ENCODE measurements at regions not wholly inside any gene's neighbourhood (a gene's known extent, or its start where the extent isn't known, plus 50 kb on each side); places are given as distances from the start of the nearest gene placed in this dataset.
"Not testable (repeated sequence)": the region's sequence is repeated elsewhere in the genome, so short reads cannot be mapped to it uniquely, and the experiment has no call there.

GRCh38 chr7:53350241-53350640 is 314.8 kb downstream of the POM121L12 start:
- Histone ChIP-seq H3K27me3 (ENCODE audit: control insufficient read depth, insufficient read depth, low read length) (no peaks in the 10 kb centered on the region), H3K9me3 (replicated peaks; ENCODE audit: control insufficient read depth, low read depth, low read length) (no peaks in the 10 kb centered on the region), H3K4me3 (ENCODE audit: low read length) (no peak overlapping the region), H3K27ac (ENCODE audit: low read length) (no peak overlapping the region), H3K4me1 (ENCODE audit: control insufficient read depth, insufficient read depth, low read length) (no peaks in the 10 kb centered on the region), H3K36me3 (ENCODE audit: control insufficient read depth, insufficient read depth, low read length) (no peaks in the 10 kb centered on the region)
- DNase-seq: no peak
- 30% methylated on average over 1 of the region's 2 CpGs for WGBS (ENCODE audit: insufficient coverage)

- Histone ChIP-seq H3K27me3 (ENCODE audit: control insufficient read depth, insufficient read depth, low read length) (no peaks in the 10 kb centered on the region), H3K36me3 (ENCODE audit: control insufficient read depth, insufficient read depth, low read length) (no peaks in the 10 kb centered on the region), H3K9me3 (replicated peaks; ENCODE audit: control insufficient read depth, low read depth, low read length) (no peaks in the 10 kb centered on the region), H3K4me3 (ENCODE audit: low read length) (no peak overlapping the region), H3K4me1 (ENCODE audit: control insufficient read depth, insufficient read depth, low read length) (no peaks in the 10 kb centered on the region), H3K27ac (ENCODE audit: low read length) (no peak overlapping the region)
- 72% methylated on average over 2 of the region's 2 CpGs for WGBS (ENCODE audit: insufficient coverage)
- DNase-seq: no peak
Measured at GRCh38 chr7:53351681-53352080, 316.2 kb downstream of the POM121L12 start.

- no CpG with 5 or more reads among the region's 2 CpGs for WGBS (ENCODE audit: insufficient coverage)
- H3K27me3 ChIP-seq (ENCODE audit: control insufficient read depth, insufficient read depth, low read length): no peaks in the 10 kb centered on the region
- DNase-seq: no peak
Measured at GRCh38 chr7:53358269-53358668, 322.8 kb downstream of the POM121L12 start.

GRCh38 chr7:53383131-53383530 is 347.7 kb downstream of the POM121L12 start:
- H3K27me3 ChIP-seq (ENCODE audit: control insufficient read depth, insufficient read depth, low read length): no peaks in the 10 kb centered on the region
- H3K4me3 ChIP-seq (ENCODE audit: low read length): no peak overlapping the region
- H3K27ac ChIP-seq (ENCODE audit: low read length): no peak overlapping the region
- no peaks in the 10 kb centered on the region for H3K4me1 ChIP-seq (ENCODE audit: control insufficient read depth, insufficient read depth, low read length)
- 88% methylated on average over 3 of the region's 3 CpGs for WGBS (ENCODE audit: insufficient coverage)
- no peaks in the 10 kb centered on the region for H3K36me3 ChIP-seq (ENCODE audit: control insufficient read depth, insufficient read depth, low read length)
- DNase-seq: no peak
- no peaks in the 10 kb centered on the region for H3K9me3 ChIP-seq (replicated peaks; ENCODE audit: control insufficient read depth, low read depth, low read length)

More at GRCh38 chr7:53358269-53358668, 322.8 kb downstream of the POM121L12 start:
- no peak overlapping the region for H3K27ac ChIP-seq (ENCODE audit: low read length)
- no peaks in the 10 kb centered on the region for H3K9me3 ChIP-seq (replicated peaks; ENCODE audit: control insufficient read depth, low read depth, low read length)
- no peak overlapping the region for H3K4me3 ChIP-seq (ENCODE audit: low read length)
- H3K36me3 ChIP-seq (ENCODE audit: control insufficient read depth, insufficient read depth, low read length): no peaks in the 10 kb centered on the region
- no peaks in the 10 kb centered on the region for H3K4me1 ChIP-seq (ENCODE audit: control insufficient read depth, insufficient read depth, low read length)

GRCh38 chr7:53385239-53385638 is 349.8 kb downstream of the POM121L12 start:
- H3K4me3 ChIP-seq (ENCODE audit: low read length); H3K4me1 ChIP-seq (ENCODE audit: control insufficient read depth, insufficient read depth, low read length); H3K9me3 ChIP-seq (replicated peaks; ENCODE audit: control insufficient read depth, low read depth, low read length); H3K27ac ChIP-seq (ENCODE audit: low read length); DNase-seq; H3K36me3 ChIP-seq (ENCODE audit: control insufficient read depth, insufficient read depth, low read length); H3K27me3 ChIP-seq (ENCODE audit: control insufficient read depth, insufficient read depth, low read length): not testable (repeated sequence)
- 91% methylated on average over 16 of the region's 19 CpGs for WGBS (ENCODE audit: insufficient coverage)

- H3K27ac ChIP-seq (ENCODE audit: low read length): no peak overlapping the region
- H3K4me1 ChIP-seq (ENCODE audit: control insufficient read depth, insufficient read depth, low read length): no peaks in the 10 kb centered on the region
- no peaks in the 10 kb centered on the region for H3K36me3 ChIP-seq (ENCODE audit: control insufficient read depth, insufficient read depth, low read length)
- no peaks in the 10 kb centered on the region for H3K9me3 ChIP-seq (replicated peaks; ENCODE audit: control insufficient read depth, low read depth, low read length)
- WGBS (ENCODE audit: insufficient coverage): 95% methylated on average over 11 of the region's 12 CpGs
- H3K27me3 ChIP-seq (ENCODE audit: control insufficient read depth, insufficient read depth, low read length): no peaks in the 10 kb centered on the region
- DNase-seq: no peak
- H3K4me3 ChIP-seq (ENCODE audit: low read length): no peak overlapping the region
Measured at GRCh38 chr7:53387515-53387914, 352.1 kb downstream of the POM121L12 start.

- WGBS (ENCODE audit: insufficient coverage): 60% methylated on average over 1 of the region's 2 CpGs
- no peaks in the 10 kb centered on the region for H3K36me3 ChIP-seq (ENCODE audit: control insufficient read depth, insufficient read depth, low read length)
- no peak overlapping the region for H3K27ac ChIP-seq (ENCODE audit: low read length)
- no peaks in the 10 kb centered on the region for H3K9me3 ChIP-seq (replicated peaks; ENCODE audit: control insufficient read depth, low read depth, low read length)
- no peak for DNase-seq
- no peaks in the 10 kb centered on the region for H3K27me3 ChIP-seq (ENCODE audit: control insufficient read depth, insufficient read depth, low read length)
- H3K4me3 ChIP-seq (ENCODE audit: low read length): no peak overlapping the region
- H3K4me1 ChIP-seq (ENCODE audit: control insufficient read depth, insufficient read depth, low read length): no peaks in the 10 kb centered on the region
Measured at GRCh38 chr7:53397911-53398310, 362.5 kb downstream of the POM121L12 start.

- Histone ChIP-seq H3K4me1 (ENCODE audit: control insufficient read depth, insufficient read depth, low read length) (no peaks in the 10 kb centered on the region), H3K27ac (ENCODE audit: low read length) (no peak overlapping the region), H3K9me3 (replicated peaks; ENCODE audit: control insufficient read depth, low read depth, low read length) (no peaks in the 10 kb centered on the region), H3K27me3 (ENCODE audit: control insufficient read depth, insufficient read depth, low read length) (no peaks in the 10 kb centered on the region), H3K4me3 (ENCODE audit: low read length) (no peak overlapping the region), H3K36me3 (ENCODE audit: control insufficient read depth, insufficient read depth, low read length) (no peaks in the 10 kb centered on the region)
- no CpG with 5 or more reads among the region's 2 CpGs for WGBS (ENCODE audit: insufficient coverage)
- no peak for DNase-seq
Measured at GRCh38 chr7:53398566-53398965, 363.1 kb downstream of the POM121L12 start.

GRCh38 chr7:53413021-53413420 is 377.6 kb downstream of the POM121L12 start:
- no peak for DNase-seq
- 80% methylated on average over 1 of the region's 2 CpGs for WGBS (ENCODE audit: insufficient coverage)
- no peaks in the 10 kb centered on the region for H3K36me3 ChIP-seq (ENCODE audit: control insufficient read depth, insufficient read depth, low read length)
- no peaks in the 10 kb centered on the region for H3K27me3 ChIP-seq (ENCODE audit: control insufficient read depth, insufficient read depth, low read length)
- no peaks in the 10 kb centered on the region for H3K4me1 ChIP-seq (ENCODE audit: control insufficient read depth, insufficient read depth, low read length)
- no peaks in the 10 kb centered on the region for H3K9me3 ChIP-seq (replicated peaks; ENCODE audit: control insufficient read depth, low read depth, low read length)
- no peak overlapping the region for H3K27ac ChIP-seq (ENCODE audit: low read length)
- no peak overlapping the region for H3K4me3 ChIP-seq (ENCODE audit: low read length)

GRCh38 chr7:53415816-53416215 is 380.4 kb downstream of the POM121L12 start:
- Histone ChIP-seq H3K36me3 (ENCODE audit: control insufficient read depth, insufficient read depth, low read length) (no peaks in the 10 kb centered on the region), H3K4me3 (ENCODE audit: low read length) (no peak overlapping the region), H3K27me3 (ENCODE audit: control insufficient read depth, insufficient read depth, low read length) (no peaks in the 10 kb centered on the region), H3K27ac (ENCODE audit: low read length) (no peak overlapping the region), H3K9me3 (replicated peaks; ENCODE audit: control insufficient read depth, low read depth, low read length) (no peaks in the 10 kb centered on the region), H3K4me1 (ENCODE audit: control insufficient read depth, insufficient read depth, low read length) (no peaks in the 10 kb centered on the region)
- no peak for DNase-seq
- 78% methylated on average over 2 of the region's 2 CpGs for whole genome bisulfite sequencing (ENCODE audit: insufficient coverage)

GRCh38 chr7:53418834-53419482 is 383.5 kb downstream of the POM121L12 start:
- no peaks in the 10 kb centered on the region for H3K36me3 ChIP-seq (ENCODE audit: control insufficient read depth, insufficient read depth, low read length)
- H3K4me1 ChIP-seq (ENCODE audit: control insufficient read depth, insufficient read depth, low read length): no peaks in the 10 kb centered on the region
- H3K27me3 ChIP-seq (ENCODE audit: control insufficient read depth, insufficient read depth, low read length): no peaks in the 10 kb centered on the region
- WGBS (ENCODE audit: insufficient coverage): no CpG with 5 or more reads among the region's 1 CpG
- no peak overlapping the region for H3K4me3 ChIP-seq (ENCODE audit: low read length)
- no peaks in the 10 kb centered on the region for H3K9me3 ChIP-seq (replicated peaks; ENCODE audit: control insufficient read depth, low read depth, low read length)
- H3K27ac ChIP-seq (ENCODE audit: low read length): no peak overlapping the region
- no peak for DNase-seq
